NCI-H526 treated with DMSO at 0.1 percent for 48 hours (cell line): ENCODE measurements at regions not wholly inside any gene's neighbourhood (a gene's known extent, or its start where the extent isn't known, plus 50 kb on each side); places are given as distances from the start of the nearest gene placed in this dataset.
A peak's percentile ranks its signal among the peaks of the same experiment; 100 is the strongest.
"Not testable (repeated sequence)": the region's sequence is repeated elsewhere in the genome, so short reads cannot be mapped to it uniquely, and the experiment has no call there.

ENCODE experiments used
- DNase-seq: peaks from one replicate; lab custom pipeline; 2025; lab: John Stamatoyannopoulos, UW

DNA sequence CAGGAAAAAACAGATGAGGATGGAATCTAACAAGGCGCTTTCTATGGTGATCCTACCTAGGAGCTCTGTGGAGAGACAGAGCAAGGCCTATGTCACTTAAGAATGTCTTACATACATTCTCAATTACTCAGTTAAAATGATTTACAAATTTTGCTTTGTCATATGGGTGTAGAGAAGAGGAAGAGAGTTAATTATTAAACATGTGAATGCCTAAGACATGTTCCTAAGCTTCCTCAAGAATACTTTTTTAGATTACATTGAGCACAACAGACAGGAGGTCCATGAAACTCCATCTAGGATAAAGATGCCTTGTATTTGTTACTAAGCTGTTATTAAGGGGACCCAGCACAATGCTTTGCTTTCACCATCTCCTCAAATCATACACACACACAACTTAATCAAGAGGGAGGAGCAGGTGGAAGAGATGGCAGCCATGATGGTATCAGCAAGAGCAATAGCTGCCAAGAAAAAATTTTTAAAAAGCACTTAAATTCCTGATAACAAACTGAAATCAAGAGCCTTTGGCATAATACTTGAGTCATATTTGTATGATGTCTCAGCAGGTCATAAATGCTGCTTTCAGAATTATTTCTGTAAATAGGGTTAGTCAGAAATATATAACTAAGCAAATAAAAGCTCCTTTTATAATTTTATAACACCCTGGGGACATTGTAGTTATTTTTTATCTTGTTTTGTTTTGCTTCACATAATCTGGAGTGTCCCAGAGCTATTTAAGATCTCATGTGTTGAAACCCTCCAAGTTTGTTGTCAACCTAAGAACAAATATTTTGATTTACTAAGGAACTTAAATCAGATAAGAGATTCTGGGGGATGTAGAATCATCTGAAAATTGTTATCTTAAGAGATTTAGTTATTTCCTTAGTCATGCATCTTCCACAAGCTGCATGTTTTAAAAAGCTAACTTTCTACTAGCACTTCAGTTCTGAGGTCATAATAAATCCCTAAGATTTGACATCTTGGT, 70.0 kb upstream of the CD2AP start:
- no peak for DNase-seq

DNA sequence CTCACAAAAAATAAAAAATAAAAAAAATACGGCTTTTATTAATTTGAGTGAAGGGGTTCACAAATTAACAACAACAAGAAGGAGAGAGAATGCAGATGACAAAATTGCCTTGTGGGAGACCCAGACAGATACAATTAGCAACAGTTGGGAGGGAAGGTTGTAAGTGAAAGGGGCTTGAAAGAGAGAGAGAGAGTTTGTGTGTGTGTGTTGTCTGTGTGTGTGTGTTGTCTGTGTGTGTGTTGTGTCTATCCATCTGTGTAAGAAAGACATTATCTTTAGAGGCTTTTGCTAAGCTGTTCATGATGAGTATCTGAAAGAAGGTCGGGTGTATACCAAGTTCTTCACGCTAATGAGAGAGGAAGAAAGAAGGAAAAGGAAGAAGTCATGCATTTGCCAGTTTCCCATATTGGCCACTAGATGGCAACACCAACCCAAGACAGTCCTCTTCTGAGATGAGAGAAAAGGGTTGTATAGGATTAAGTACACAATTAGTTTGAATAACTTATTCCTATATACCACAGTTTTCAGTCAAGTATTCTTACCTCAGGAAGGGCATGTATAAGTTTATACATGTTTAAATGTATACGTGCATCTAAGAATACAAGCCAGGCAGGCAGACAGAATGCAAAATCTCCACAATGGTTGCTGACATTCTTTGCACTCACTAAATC, 63.7 kb upstream of the CD2AP start:
- peak; percentile 54 for DNase-seq

DNA sequence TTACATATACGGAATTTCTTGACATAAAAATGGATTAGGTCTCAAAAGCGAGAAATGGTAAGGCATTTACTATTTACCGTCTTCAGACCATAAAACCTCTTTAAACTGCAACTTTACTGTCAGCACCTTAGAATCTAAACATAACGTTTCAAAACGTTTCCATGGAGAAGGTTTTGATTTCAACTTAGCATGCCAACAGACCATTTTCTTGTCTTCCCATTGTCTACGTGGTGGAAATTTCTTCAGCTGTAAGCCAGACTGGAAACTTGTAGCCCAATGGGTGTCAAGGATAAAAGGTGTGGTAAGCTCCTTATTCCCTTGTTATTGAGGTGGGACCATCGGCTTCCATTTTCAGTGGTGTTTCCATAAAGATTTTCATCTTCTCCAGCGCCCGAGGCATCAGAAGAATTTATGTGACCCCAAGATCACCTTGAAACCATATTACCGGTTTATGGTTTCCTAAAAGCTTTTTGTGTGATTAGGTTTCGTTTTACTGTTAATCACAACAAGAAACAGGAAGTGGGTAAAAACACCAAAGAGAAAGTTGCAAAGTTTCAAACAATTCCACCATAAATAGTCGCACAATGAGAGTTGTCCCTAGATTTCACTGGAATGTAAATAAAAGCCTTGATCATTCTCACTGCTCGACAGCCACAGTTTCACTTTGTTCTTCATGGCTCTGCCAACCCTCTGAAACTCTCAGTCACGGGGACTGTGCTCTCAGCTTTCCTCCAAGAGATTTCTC, 63.0 kb upstream of the CD2AP start:
- DNase-seq = no peak

DNA sequence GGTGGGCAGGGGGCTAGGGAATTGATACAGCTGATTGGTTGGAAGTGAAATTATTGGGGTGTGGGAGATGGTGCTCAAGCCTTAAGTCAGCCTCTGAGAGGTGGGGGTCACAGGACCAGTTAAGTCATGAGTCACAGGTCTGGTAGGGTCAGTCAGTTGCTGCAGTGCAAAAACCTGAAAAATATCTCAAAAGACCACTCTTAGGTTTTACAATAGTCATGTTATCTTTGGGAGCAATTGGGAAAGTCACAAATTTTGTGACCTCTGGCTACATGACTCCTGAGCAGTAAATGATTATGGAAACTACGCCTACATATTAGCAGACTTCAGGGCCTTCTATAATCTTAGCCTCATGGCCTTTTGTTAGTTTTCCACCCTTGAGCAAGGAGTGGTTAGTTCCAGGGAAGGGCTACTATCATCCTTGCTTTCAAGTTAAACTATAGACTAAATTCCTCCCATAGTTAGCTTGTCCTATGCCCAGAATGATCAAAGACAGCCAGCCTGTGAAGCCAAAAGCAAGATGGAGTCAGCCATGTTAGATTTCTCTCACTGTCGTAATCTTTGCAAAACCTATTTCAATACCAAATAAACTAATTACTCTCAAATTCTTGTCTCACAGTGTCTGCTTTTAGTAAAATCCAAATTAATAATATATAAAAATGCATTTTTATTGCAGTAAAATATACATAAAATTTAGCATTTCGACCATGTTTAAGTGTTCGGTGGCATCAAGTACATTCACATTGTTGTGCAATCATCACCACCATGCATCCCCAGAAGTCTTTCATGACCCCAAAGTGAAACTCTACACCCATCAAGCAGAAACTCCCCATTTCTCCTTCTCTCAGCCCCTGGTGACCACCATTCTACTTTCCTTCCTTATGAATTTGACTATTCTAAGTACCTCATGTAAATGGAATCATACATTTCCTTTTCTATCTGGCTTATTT, 60.9 kb upstream of the CD2AP start:
- DNase-seq = no peak

DNA sequence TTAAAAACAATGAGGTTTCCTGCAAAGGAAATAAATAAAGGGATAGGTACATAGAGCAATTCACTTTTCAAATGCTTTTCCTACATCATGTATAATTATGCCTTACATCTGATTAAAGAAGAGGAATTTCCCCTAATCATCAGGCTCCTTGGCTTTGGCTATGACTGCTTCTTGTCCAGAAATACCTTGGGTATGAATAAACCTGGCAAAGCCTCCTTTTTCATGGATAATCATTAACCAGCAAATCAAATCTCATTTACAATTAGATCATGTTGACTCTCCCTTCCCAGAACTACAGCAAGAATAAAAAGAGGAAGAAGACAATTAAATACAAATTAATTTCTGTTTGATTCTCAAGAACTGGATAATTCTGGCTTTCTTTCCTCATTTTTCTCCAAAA, 58.0 kb upstream of the CD2AP start:
- no peak for DNase-seq

DNA sequence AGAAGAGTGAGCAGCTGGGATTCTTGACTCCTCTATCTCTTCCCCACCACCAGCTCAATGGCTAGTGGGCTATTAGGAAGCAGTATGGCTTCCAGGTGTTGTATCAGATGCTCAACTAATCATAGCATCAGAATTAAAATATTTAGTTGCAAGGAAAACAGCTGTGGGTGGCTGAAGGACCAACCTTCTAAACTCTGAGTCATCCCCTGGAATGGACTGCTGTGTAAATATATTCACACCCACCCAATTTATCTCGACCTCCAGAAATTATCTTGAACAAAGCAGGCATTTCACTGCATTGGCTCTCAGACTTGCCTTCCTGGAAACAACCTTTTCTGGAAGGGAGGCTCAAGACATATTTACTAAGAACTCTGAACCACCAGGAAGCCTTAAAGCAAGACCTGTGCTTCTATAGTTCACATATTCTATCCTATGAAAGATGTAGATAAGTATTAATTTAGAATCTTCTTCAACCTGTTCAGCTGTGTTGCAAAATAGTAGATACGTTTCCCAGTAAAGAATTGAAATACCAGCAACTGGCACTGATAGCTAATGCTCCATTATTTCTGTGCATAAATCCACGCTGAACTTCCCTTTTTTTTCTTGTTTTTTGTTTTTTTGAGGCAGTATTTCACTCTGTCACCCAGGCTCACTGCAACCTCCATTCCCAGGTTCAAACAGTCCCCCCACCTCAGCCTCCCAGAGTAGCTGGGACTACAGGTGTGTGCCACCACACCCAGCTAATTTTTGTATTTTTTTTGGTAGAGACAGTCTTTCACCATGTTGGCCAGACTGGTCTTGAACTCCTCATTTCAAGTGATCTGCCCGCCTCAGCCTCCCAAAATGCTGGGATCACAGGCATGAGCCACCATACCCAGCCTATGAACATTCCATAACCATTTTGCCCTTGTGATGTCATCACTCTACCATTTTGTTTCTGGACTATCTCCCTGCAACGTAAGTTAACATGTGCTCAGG, 56.9 kb upstream of the CD2AP start:
- no peak for DNase-seq

DNA sequence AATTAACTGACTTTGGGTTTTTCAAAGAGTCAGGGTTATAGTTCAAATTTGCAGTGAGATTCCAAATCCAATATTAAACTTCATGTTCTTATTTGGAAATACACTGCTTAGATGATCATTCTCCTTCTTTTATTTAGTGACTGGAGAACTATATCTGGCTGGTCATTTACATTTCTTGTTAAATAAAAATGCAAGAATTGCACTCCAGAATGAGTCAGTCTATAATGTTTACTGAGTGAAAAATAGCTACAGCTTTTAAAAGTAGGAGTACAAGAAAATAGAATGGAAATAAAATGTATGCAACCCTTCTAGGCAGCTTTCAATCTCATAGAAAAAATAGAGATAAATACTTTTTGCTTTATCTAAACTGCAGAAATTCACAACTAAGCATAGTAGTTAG, 54.5 kb upstream of the CD2AP start:
- no peak for DNase-seq

DNA sequence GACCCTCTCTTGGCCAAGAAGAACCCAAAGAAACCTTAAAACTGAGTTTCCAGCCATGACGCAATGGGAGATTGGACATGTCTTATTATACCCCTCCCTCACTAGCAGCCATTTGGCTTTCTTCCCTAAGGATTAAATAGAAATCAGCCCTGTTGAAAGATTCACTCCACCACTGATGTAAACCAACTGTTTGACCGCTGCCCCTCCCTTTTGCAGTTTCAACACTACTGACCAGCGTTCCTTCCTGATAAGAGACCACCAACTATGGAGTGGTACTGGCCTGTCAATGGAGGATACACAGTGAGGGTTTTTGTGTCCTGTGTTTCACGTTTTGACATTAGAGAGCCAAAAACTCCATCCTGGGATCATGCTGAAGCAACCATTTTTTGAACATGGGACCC, 53.2 kb upstream of the CD2AP start:
- no peak for DNase-seq

DNA sequence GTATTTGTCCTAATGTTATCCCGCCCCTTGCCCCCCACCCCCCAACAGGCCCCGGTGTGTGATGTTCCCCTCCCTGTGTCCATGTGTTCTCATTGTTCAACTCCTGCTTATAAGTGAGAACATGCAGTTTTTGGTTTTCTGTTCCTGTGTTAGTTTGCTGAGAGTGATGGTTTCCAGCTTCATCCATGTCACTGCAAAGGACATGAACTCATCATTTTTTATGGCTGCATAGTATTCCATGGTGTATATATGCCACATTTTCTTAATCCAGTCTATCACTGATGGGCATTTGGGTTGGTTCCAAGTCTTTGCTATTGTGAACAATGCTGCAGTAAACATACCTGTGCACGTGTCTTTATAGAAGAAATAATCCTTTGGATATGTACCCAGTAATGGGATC, 51.9 kb upstream of the CD2AP start:
- not testable (repeated sequence) for DNase-seq

DNA sequence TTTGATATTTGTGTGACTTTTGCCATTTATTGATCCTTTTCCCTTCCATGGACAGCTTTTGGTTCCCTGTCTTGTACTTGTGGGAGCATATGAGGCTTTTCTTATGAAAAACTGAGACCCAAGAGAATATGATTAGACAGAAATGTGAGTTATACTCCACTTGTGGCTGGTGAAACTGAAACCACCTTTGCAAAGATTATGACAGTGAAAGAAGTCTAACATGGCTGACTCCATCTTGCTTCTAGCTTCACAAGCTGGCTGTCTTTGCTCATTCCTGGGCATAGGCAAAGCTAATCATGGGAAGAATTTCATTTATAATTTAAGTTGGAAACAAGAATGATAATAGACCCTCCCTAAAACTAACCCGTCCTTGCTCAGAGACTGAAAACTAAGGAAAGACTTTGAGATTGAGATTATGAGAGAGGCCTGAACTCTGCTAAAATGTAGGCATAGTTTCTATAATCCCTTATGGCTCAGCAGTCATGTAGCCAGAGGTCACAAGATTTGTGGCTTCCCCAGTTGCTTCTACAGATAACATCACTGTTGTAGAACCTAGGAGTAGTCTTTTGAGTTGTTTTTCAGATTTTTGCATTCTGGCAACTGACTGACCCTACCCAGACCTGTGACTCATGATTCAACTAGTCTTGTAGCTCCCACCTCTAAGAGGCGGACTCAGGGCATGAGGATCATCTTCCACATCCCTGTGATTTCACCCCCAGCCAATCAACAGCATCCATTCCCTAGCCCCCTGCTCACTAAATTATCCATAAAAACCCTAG, 50.9 kb upstream of the CD2AP start:
- DNase-seq = no peak

DNA sequence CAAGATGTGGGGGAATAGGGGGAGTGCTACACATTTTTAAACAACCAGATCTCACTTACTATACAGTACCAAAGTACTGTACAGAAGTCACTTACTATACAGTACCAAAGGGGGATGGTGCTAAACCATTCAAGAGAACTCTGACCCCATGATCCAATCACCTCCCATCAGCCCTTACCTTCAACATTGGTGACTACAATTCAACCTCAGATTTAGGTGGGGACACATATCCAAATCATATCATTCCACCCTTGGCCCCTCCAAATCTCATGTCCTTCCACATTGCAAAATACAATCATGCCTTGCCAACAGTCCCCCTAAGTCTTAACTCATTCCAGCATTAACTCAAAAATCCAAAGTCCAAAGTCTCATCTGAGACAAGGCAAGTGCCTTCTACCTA, 49.9 kb upstream of the CD2AP start:
- no peak for DNase-seq
